ENCODE measurements at regions not wholly inside any gene's neighbourhood (a gene's known extent, or its start where the extent isn't known, plus 50 kb on each side); places are given as distances from the start of the nearest gene placed in this dataset.
A peak's percentile ranks its signal among the peaks of the same experiment; 100 is the strongest.

DNA sequence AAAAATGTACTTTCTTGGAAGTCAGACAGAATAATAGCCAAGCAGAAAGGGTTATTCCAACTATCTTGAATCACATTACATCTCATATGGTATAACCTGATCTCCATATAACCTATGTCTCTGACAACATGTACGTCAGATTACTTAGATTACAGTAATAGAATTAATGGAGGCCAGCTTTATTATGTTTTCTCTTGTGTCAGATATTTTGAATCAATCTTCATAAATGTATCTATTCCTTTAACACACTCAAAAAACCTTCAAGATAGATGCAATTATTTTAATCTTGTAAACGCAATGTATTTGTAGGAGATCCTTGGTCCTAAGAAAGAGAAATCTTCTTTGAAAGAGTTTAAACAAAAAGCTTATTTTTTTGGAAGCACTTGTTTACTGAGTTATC is 188.4 kb upstream of the KLF12 start:
- DNase-seq (ENCODE audit: low read depth in 2 of 2, low spot score in 1 of 2), result no peak

DNA sequence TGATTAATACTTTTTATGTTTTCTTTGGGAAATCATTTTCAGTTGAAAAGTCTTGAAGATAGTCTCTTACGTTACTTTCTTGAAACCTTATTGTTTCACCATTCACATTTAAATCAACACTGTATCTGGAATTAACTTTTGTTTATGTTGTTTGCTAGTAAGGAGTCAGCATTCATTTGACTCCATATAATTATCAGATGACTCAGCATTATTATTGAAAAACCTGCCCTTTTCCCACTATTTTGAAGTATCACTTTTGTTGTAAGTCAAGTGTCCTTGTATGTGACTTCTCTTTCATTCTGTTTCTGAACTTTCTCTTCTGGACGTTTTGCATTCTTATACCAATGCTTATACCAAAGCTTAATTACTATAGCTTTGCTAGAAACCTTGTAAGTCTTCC is 186.1 kb upstream of the KLF12 start:
- no peak for DNase-seq (ENCODE audit: low read depth in 2 of 2, low spot score in 1 of 2)

DNA sequence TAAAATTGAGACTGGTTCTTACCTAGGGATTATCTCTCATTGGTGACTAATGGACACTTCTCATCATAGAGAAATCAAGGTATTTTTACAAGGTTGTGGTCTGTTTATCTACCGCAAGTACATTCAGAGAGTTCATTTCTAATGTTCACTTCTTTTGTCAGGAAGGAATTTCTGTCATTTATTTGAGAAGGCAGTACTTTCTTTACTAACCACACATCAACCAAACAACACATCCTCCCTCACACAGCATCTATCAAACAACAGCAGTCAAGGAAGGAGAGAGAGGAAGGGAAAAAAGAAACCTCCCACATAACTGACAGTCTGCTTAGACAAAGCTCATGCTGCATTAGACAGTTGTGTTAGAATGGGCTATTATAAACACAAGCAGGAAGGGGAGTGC is 182.3 kb upstream of the KLF12 start:
- DNase-seq (ENCODE audit: low read depth in 2 of 2, low spot score in 1 of 2), result no peak

DNA sequence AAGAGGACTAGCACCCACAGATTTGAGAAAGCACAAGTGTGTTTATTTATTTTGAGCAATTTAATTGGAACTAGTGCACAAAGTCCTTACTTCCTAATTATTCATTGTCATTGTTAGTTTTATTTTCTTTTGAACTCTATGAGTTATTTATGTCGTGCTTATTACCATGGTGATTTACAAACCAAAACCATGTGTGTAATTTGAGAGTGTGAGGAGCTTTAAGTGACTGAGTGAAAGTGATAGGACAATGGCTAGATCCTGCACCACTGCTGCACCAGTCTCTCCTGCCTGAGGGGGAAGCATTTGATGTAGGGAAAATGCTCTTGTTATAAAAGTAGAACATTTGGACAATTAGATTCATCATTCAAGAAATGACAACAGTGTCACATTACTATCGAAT is 172.3 kb upstream of the KLF12 start:
- DNase-seq (ENCODE audit: low read depth in 2 of 2, low spot score in 1 of 2), result no peak

DNA sequence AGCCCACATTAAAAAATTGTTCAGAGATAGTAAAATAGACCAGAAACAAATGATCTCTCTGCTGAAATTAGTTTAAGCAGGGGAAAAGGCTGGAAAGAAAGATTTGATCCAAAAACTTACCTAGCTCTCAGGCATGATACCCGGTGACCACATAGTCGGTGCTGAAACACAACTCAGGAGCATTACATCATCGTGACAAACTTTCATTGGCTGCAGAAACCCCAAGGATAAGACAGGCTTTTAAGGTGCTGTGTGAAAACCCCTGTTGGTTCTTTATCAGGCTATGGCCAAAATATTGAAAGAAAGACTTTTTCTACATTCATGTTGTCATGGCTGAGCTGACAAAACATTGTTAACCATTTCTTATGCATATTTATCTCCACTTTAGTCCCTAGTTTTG is 171.7 kb upstream of the KLF12 start:
- no peak for DNase-seq (ENCODE audit: low read depth in 2 of 2, low spot score in 1 of 2)

DNA sequence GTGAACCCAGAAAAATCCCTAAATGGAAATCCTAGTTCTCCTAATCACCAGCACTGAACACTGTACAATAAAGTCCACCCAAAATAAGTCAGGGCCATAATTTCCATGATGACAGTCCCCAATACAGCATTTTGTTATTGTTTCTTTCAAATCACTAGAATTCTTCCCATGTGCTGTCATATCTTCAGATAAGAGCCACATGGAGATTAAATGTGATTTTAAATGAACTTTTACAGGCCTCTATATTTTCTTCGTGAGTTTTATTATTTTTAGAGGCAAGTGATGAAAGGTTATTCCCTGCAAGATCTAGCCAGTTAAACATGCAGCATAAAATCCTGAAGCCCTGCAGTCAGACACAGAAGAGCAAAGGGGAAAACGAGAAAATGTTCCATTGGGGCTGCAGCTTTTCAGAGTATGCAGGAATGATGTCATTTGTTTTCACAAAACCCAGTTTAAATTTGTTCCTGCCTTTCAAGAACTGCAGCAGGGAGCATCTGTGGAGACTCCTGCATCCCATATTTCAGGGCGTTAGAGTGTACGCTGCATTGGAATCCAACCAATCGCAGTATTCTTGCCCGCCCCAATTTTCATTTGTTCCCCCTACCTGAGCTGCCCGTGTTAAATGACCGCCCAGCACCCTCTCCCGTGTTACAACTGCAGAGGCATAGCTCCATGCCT is 167.2 kb upstream of the KLF12 start:
- no peak for DNase-seq (ENCODE audit: low read depth in 2 of 2, low spot score in 1 of 2)

DNA sequence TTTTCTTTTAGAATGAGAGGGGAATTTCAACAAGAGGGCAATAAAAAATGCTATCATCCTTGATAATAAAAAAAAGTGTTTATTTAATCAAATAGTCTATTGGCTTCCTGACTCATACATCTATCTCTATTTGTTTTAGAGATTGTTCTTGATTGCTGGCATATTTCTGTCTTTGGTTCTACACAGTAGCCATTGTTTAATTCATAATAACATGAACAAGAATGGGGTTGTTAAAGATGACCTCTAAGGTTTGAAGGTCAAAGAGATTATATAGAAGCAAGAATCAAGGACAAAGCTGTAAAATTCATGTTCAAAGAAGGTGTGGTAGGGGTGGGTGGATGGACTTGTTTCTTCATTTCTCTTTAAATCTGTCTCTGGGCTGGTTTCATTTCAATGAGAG is 166.0 kb upstream of the KLF12 start:
- no peak for DNase-seq (ENCODE audit: low read depth in 2 of 2, low spot score in 1 of 2)

DNA sequence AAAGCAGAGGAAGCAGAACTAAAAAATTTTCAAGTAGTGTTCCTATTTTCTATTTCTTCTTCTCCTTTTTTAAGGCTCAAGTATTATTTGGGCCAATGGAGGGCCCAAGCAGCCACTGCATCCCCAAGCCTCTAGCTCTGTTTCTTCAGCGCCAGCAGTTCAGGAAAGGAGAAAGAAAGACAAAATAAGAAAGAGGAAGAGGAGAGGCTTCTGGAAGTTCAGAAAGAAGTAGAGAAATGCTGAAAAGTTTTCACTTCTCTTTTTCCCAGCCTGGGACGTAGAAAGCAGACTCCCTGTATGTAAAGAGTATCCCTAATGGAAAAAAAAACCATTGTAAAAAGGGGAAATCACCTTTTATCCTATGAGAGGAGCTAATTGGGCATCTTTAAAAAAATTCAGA is 165.5 kb upstream of the KLF12 start:
- no peak for DNase-seq (ENCODE audit: low read depth in 2 of 2, low spot score in 1 of 2)

DNA sequence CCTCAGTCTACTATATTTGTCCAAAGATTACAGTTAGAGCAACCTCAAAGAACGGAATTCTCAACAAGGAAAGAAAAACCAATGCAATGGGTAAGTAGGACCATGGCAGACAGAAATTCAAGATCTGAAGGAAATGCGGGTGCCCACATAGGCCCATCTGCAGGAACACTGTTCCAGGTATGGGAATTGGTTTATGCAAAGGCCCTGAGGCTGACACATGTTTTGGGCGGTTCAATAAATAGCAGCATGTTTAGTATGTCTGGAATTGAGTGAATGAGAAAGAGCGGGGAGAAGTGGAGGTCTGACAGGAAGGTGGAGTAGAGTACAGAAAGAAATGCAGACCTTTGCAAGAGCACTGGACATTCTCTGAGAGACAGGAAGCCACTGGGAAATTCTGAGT is 164.7 kb upstream of the KLF12 start:
- no peak for DNase-seq (ENCODE audit: low read depth in 2 of 2, low spot score in 1 of 2)

DNA sequence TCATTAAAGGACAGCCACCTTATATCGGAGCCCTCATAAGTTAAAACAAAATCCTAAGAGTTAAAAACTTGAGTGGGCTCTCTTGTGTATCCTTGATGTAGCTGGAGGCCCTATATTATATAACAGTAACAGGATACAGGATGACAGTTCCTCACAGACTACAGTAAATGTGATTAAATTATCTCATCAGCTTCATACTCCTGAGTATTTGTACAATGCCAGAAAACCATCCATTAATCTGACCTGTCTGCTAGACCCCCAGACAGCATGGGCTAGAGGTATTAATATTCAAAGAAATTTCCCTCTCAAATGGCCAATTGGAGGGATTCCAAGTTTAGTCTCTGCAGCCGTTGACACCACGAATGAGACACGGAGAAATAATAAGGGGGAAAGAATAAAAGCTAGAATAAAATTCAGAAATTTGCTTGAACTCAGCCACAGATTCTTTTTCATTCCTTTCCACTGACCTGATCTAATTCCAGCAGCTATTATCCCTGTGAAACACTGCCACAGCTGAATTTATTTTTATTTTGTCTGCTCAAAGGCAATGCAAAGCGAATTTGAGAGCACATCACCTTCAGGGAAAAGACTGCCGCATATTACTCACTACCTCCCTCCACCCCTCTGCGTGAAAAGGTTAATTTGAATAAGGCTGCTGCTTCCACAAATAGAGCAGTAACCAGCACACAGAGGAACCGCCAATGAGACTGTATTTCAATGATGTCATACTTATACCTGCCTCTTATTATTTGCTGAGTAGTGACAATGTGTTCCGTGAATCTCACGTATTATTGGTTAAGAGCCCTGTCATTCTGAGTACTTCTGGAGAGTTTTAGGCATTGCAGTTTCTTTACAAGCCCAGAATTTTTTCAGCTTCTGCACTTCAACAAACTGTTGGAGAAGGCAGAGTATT is 155.9 kb upstream of the KLF12 start:
- DNase-seq (ENCODE audit: low read depth in 2 of 2, low spot score in 1 of 2), result no peak

DNA sequence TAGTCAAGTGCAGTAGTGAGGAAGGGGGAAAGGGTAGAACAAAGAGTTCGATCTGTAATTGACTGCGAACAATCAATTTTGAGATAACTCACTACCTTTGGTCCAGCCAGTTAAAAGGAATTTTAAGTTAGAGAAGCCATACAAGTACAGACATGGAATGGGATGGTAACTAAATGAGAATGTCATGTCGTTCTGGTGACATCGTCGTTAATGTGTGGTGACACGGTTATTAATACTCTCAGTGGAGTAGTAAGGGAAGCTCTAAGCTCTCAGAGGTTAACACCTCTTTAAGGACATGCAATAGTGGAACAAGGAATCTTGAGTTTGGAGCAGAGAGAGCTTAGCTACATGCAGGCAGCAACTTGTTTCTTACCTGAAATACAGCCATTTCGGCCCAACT is 154.9 kb upstream of the KLF12 start:
- no peak for DNase-seq (ENCODE audit: low read depth in 2 of 2, low spot score in 1 of 2)

DNA sequence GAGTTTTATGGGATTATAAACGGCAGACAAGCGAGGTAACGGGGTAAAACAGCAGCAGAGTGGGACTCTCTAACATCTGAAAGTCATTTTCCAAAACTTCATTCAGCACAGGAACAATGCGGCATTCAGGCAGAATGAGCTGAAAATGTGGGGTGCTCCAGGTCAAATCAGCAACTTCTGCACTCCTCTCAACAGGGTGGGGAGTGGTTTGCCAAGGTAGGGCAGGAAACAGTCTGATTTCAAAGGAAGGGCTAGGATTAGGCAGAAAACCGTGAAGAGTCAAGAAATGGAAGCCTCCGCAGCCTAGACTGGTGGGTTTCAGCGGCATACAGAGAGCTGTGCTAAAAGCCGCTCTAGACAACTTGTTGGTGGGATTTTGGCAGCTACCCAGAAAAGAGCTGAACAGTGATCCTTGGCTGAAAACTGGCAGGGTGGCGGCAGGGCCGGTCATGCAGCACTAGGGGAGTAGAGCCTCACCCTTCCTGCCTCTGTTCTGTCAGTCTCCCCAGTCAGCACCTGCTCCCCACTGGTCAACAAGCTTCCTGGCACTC is 154.2 kb upstream of the KLF12 start:
- DNase-seq (ENCODE audit: low read depth in 2 of 2, low spot score in 1 of 2), result no peak

DNA sequence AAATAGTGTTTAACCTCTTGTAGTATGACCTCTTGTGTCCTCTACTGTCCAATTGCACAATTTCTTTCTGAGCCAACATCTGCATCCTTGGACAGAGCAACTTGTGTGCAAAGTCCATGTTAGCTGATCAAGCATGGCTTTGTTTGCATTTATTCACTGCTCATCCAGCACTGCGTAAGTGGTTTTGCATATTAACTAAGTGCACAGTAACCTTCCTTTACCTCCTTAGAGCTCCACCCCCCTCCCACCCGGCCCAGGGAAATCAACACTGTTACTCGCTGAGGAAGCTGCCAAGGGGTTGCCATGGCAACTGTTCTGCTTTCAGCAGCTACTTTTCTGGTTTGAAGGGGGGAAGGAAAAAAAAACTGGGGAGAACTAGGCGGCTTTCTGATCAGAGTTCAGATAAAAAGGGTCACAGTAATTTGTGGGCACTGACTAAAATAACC is 153.5 kb upstream of the KLF12 start:
- peak; percentile 52 to 68 for DNase-seq (ENCODE audit: low read depth in 2 of 2, low spot score in 1 of 2)

DNA sequence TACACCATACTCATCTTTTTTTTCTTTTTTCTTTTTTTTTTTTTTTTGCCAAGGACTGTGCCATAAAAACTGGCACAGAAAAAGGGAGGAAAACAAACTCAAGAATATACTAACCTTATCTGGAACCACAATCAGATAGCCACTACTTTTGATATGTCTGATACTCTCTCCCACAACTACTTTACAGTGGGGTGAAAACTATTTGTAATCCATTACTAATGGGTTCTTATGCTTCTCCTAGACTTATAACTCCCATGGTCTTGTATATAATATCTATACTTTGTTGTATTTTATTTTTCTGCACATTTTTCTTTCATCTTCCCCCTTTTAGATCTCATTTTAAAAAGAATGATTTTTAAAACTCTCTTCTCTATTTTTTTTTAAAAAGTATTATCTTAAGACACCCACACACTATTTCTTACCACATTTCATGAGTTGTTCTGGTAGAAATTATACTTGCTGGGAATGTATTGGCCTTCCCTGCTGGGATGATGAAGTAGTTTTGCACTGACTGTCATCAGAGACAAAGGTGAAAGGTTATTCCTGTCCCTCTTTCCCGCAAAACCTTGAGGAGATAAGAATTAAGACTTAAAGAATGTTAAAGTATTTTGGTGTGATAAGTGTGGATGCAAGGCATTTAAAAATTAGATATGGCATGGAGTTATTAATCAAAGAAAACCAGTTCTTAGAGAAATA is 146.7 kb upstream of the KLF12 start:
- no peak for DNase-seq (ENCODE audit: low read depth in 2 of 2, low spot score in 1 of 2)

DNA sequence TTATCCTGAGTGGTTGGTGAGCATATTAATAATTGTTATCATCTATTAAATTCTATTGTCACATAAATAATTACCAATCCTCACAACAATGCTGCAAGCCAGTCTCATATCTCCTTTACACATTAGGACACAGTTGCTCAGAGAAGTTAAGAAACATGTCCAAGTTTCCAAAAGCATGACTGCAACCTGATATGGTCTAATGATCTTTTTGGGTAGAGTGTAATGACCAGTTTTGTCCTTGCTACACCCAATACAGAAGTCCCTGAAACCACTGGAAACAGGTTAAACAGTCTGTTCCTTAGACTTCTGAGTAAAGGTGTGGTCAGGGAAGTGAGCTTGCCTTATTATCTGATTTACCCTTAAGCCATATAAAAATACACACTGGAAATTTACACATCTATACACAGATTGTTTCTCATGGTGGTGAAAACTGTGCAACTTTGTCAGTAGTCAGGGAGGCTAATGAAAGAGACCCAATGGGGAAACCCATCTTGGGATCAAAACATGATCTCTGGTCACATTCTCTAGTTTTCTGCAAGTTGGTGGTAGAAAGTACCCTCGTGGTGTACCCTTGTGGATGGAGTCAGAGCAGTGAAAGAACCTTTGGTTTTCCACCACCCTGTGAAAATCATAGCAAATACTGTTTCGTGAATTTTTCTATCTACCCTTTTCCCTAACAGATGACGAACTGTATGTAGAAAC is 146.0 kb upstream of the KLF12 start:
- DNase-seq (ENCODE audit: low read depth in 2 of 2, low spot score in 1 of 2), result no peak

DNA sequence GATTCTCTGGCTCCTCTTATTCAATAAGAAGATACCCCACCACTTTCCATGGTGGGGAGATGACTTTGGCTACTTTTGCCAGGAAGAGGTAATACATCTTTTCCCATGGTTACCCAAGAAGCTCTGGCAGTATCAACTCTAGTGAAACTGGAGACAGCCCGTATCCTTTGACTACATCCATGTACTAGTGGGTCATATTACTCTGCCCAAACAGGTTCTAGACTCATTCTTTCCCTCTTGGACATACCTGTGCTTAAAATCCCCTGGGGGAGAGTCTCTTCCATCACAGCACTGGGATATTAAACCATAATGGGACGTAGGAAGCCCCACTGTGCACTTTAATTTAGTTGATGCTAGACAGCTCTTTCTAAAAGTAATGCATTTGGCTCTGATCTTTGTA is 144.7 kb upstream of the KLF12 start:
- DNase-seq (ENCODE audit: low read depth in 2 of 2, low spot score in 1 of 2), result no peak

DNA sequence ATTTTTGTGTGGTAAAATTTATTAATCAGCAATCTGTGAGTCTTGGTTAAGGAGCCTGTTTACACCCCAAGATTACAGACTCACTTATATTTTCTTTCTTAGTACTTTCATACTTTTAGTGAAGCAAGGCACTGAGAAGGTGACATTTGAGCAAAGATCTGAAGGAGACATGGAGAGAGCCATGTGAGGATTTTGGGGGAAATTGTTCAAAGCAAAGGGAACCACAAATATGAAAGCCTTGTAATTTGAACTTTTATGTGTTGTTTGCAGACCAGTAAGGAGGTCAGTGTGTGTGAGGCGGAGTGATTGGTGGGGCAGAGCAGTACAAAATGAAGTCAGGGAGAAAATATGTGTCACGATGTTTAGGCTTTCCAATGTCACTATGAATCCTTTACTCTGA is 140.7 kb upstream of the KLF12 start:
- DNase-seq (ENCODE audit: low read depth in 2 of 2, low spot score in 1 of 2), result no peak

DNA sequence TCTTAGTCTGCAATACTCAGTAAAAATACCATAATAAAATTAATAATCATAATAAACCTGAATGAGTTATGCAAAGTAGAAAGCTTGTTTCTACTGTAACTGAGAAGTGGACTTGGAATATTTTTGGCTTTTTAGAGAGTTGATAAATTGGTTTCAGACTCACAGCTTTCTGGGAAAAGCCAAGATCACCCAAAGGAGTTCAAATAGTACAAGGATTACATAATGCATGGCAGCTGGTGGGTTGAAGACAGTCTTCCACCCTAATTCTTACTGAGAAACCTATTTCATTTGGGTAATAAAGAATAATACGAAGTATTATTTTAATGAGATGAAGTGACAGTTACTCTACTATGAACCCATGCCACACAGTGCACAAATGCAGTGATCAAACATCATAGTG is 139.4 kb upstream of the KLF12 start:
- DNase-seq (ENCODE audit: low read depth in 2 of 2, low spot score in 1 of 2), result no peak

DNA sequence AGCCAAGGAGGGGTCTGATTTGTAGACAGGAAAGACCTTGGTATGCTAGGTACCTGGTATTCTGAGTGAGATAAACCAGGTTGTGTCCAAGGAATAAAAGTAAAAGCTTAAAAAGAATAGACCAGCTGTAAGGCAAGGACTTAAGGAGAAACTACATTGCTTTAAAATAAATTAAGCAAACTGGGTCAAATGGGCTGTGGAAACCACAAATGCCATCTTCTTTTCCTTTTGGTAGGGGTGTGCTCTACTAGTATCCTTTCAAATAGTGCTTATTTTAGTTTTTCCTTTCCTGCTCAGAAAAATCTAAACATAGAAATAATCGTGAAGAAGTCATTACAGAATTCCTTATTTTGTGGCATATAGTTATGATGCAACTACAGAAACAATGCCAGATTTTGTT is 138.6 kb upstream of the KLF12 start:
- no peak for DNase-seq (ENCODE audit: low read depth in 2 of 2, low spot score in 1 of 2)

DNA sequence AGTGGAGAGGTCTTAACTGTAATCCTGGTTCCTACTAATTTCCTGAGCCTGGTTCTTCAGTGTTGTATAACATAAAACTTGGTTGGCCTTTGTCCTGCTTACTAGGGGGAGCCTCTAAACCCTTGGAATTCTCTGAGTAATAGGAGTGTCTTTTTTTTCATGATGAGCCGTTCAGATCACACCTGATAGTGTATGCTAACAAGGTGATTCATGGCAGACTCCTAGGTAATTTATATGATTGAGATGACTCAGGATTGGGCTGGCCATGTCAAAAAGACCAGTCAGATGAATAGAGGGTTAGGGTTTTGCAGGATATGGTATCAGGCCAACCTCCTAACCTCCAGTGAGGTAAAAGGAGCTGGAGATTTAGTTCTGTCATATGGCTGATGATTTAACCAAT is 135.8 kb upstream of the KLF12 start:
- DNase-seq (ENCODE audit: low read depth in 2 of 2, low spot score in 1 of 2), result no peak

DNA sequence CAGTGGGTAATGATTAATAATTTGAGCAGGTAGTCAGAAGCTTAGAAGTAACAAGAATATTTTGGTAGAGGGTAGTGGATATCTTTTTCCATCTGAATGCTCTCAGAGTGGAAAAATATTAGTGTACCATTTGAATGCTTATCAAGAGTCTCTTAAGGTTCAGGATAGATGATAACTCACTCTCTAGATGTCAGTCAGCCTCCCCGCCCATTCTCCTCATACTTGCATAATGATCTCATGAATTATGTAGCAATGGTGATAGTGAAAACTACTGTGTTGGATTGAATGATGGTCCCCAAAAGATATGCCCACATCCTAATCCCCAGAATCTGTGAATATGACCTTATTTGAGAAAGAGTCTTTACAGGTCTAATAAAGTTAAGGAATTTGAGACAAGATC is 132.7 kb upstream of the KLF12 start:
- no peak for DNase-seq (ENCODE audit: low read depth in 2 of 2, low spot score in 1 of 2)
